Colonic mucosa (tissue), 4 donors: ENCODE measurements at regions not wholly inside any gene's neighbourhood (a gene's known extent, or its start where the extent isn't known, plus 50 kb on each side); places are given as distances from the start of the nearest gene placed in this dataset.

ENCODE experiments used
- DNase-seq: peaks from one replicate; pipeline ENCODE4 v3.0.0-alpha.2; 2020
- H3K27ac ChIP-seq: fragments of 200-600 bp; one replicate; pipeline ENCODE4 v1.8.0; 2021
- H3K27me3 ChIP-seq: fragments of 200-600 bp; one replicate; pipeline ENCODE4 v1.8.0; 2021
- H3K36me3 ChIP-seq: fragments of 200-600 bp; one replicate; pipeline ENCODE4 v1.8.0; 2021
- H3K4me1 ChIP-seq: fragments of 200-600 bp; one replicate; pipeline ENCODE4 v1.8.0; 2021; ENCODE audit warnings: mild to moderate bottlenecking
- H3K4me3 ChIP-seq: fragments of 200-600 bp; one replicate; pipeline ENCODE4 v1.8.0; 2021
- H3K9ac ChIP-seq, 2 donors: one replicate each; pipeline ENCODE4 v1.7.0; 2013; ENCODE audit warnings: control low read depth in 2 of 2, low read depth in 2 of 2, low read length in 2 of 2
- H3K9me3 ChIP-seq: fragments of 200-600 bp; one replicate; pipeline ENCODE4 v1.8.0; 2021
- CTCF ChIP-seq: fragments of 200-600 bp; IDR thresholded peaks from one replicate; pipeline ENCODE4 v1.8.0; 2022; ENCODE audit warnings: antibody characterized with exemption, mild to moderate bottlenecking
- intact Hi-C: fragments of 100-400 bp; cut with DNase I; formaldehyde crosslinking; loops from one replicate; pipeline ENCODE4 v1.14.1; 2022
- donor health status: healthy.
- donor health status: DM: no; HTN: no; CAD: no.
- donor health status: DM: no; HTN: no; CAD: no.

GRCh38 chr4:119721878-119722277 is 93.3 kb upstream of the PDE5A start:
- Histone ChIP-seq H3K4me3 (no peak overlapping the region), H3K9me3 (no peaks in the 10 kb centered on the region), H3K9ac (no peak overlapping the region), H3K36me3 (no peaks in the 10 kb centered on the region), H3K4me1 (no peaks in the 10 kb centered on the region), H3K27me3 (no peaks in the 10 kb centered on the region), H3K27ac (no peak overlapping the region)
- no peak for TF ChIP-seq CTCF
- DNase-seq, result no peak
- intact Hi-C loops, result no loop called here

- TF ChIP-seq CTCF, result no peak
- no peak overlapping the region for H3K4me3 ChIP-seq
- no peaks in the 10 kb centered on the region for H3K27me3 ChIP-seq
- no peaks in the 10 kb centered on the region for H3K9me3 ChIP-seq
- DNase-seq, result peak; percentile 72
- H3K27ac ChIP-seq, result peak overlapping the region; percentile 68
- intact Hi-C loops, result no loop called here
- no peaks in the 10 kb centered on the region for H3K4me1 ChIP-seq
- no peaks in the 10 kb centered on the region for H3K36me3 ChIP-seq
- no peak overlapping the region for H3K9ac ChIP-seq
Measured at GRCh38 chr4:119715490-119716445, 87.2 kb upstream of the PDE5A start.

- no peak for DNase-seq
- H3K27ac ChIP-seq, result no peak overlapping the region
- H3K9ac ChIP-seq, result no peak overlapping the region
- H3K27me3 ChIP-seq, result no peaks in the 10 kb centered on the region
- intact Hi-C loops, result no loop called here
- no peak overlapping the region for H3K4me3 ChIP-seq
- H3K36me3 ChIP-seq, result no peaks in the 10 kb centered on the region
- TF ChIP-seq CTCF, result no peak
- no peaks in the 10 kb centered on the region for H3K9me3 ChIP-seq
- no peaks in the 10 kb centered on the region for H3K4me1 ChIP-seq
Measured at GRCh38 chr4:119709418-119709817, 80.8 kb upstream of the PDE5A start.

- no peak overlapping the region for H3K27ac ChIP-seq
- no peaks in the 10 kb centered on the region for H3K4me1 ChIP-seq
- no peaks in the 10 kb centered on the region for H3K9me3 ChIP-seq
- no peaks in the 10 kb centered on the region for H3K36me3 ChIP-seq
- peak; percentile 40 for DNase-seq
- no peak overlapping the region for H3K4me3 ChIP-seq
- no peak for TF ChIP-seq CTCF
- H3K9ac ChIP-seq, result no peak overlapping the region
- H3K27me3 ChIP-seq, result no peaks in the 10 kb centered on the region
- intact Hi-C loops, result no loop called here
Measured at GRCh38 chr4:119707336-119707735, 78.7 kb upstream of the PDE5A start.

- intact Hi-C loops, result no loop called here
- Histone ChIP-seq H3K27ac (no peak overlapping the region), H3K4me1 (no peaks in the 10 kb centered on the region), H3K9me3 (no peaks in the 10 kb centered on the region), H3K9ac (no peak overlapping the region), H3K27me3 (no peaks in the 10 kb centered on the region), H3K36me3 (no peaks in the 10 kb centered on the region), H3K4me3 (no peak overlapping the region)
- no peak for DNase-seq
- TF ChIP-seq CTCF, result no peak
Measured at GRCh38 chr4:119706804-119707203, 78.2 kb upstream of the PDE5A start.
